ENCODE measurements at regions not wholly inside any gene's neighbourhood (a gene's known extent, or its start where the extent isn't known, plus 50 kb on each side); places are given as distances from the start of the nearest gene placed in this dataset.
A peak's percentile ranks its signal among the peaks of the same experiment; 100 is the strongest.

DNA sequence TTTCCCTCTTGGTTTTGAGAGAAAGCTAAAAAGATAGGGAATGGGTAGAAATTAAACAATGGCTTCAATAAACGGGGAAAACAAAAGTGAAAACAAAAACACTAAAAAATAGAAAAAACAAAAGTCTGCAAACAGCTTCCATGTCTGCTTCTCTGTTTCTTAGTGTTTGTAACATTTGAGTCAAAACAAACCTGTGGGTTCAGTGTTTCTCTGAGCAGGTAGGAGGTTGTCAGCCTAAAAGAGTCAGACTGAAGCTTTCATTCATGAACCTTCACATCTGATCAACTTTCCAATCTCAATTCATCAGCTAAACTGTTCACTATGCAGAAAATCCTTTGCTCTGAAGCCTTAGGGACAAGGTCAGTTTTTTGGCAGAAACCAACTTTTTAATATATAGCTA is 102.5 kb upstream of the ADAMTS16 start:
- DNase-seq (ENCODE audit: low spot score): no peak
- TF ChIP-seq, protein P1, sequence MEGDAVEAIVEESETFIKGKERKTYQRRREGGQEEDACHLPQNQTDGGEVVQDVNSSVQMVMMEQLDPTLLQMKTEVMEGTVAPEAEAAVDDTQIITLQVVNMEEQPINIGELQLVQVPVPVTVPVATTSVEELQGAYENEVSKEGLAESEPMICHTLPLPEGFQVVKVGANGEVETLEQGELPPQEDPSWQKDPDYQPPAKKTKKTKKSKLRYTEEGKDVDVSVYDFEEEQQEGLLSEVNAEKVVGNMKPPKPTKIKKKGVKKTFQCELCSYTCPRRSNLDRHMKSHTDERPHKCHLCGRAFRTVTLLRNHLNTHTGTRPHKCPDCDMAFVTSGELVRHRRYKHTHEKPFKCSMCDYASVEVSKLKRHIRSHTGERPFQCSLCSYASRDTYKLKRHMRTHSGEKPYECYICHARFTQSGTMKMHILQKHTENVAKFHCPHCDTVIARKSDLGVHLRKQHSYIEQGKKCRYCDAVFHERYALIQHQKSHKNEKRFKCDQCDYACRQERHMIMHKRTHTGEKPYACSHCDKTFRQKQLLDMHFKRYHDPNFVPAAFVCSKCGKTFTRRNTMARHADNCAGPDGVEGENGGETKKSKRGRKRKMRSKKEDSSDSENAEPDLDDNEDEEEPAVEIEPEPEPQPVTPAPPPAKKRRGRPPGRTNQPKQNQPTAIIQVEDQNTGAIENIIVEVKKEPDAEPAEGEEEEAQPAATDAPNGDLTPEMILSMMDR (IDR thresholded peaks at IDR 0.05; ENCODE audit: extremely low read depth, missing control alignments): no peak

DNA sequence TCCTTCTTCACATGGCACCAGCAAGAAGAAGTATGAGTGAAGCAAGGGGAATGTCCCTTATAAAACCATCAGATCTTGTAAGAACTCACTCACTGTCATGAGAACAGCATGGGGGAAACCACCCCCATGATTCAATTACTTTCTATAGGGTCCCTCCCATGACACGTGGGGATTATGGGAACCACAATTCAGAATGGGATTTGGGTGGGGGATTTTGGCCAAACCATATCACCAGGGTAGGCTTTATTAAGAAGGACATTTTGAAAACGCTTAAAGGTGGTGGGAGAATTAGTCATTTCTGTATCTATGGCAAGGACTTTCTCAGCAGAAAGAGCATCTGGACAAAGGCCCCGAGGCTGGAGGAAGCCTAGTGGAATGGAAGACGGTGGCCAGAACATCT is 100.2 kb upstream of the ADAMTS16 start:
- TF ChIP-seq, protein P1 (IDR thresholded peaks at IDR 0.05; ENCODE audit: extremely low read depth, missing control alignments): no peak
- no peak for DNase-seq (ENCODE audit: low spot score)

DNA sequence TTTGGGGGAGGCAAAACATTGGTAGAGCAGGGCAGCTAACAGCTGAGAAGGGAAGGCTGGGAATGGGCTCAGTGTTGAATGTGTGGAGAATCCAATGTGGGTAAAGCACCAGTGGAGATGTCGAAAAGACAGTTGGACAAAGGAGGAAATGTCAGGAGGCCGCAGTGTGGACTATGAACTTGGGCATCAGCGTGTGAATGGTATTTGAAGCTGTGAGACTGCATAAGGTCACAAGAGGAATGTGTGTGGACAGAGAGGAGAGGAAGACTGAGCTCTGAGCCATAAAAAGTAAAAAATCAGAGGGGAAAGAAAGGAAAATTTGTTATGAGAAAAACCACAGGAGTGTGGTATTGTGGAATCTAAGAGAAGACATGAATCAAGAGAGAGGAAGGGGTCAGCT is 99.4 kb upstream of the ADAMTS16 start:
- DNase-seq (ENCODE audit: low spot score): no peak
- TF ChIP-seq, protein P1 (IDR thresholded peaks at IDR 0.05; ENCODE audit: extremely low read depth, missing control alignments): no peak

DNA sequence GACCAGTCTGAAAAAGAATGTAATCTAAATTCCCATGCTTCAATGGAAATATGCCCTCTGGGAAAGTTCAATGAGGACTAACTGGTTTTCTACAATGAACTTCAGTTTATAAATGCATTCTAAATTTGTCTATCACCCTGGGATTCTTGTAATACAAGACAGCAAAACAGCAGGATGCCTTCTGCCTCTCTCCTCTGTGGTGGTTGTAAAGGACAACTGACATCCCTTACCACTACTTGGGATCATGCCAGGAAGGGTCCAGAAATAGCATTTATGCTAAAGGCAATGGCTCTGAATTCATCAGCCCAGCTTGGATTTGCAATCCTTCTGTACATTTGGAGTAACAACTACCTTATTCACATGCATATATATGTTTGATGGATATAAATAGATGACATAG is 97.3 kb upstream of the ADAMTS16 start:
- no peak for DNase-seq (ENCODE audit: low spot score)

DNA sequence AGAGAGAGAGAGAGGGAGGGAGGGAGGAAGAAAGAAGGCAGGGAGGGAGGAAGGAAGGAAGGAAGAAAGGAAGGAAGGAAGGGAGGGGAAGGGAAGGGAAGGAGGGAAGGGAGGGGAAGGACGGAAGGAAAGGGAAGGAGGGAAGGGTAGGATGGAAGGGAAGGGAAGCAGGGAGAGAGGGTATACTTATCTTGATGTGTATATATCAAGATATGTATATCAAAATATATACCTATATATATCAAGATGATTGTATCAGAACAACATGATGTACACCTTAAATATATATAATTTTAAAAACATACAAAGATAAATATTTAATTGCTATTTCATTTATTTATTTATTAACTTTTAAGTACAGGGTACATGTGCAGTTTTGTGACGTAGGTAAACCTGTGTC is 96.8 kb upstream of the ADAMTS16 start:
- no peak for DNase-seq (ENCODE audit: low spot score)
- TF ChIP-seq, protein P1 (IDR thresholded peaks at IDR 0.05; ENCODE audit: extremely low read depth, missing control alignments): no peak

More for the DNA sequence above, 97.3 kb upstream of the ADAMTS16 start:
- TF ChIP-seq, protein P1 (IDR thresholded peaks at IDR 0.05; ENCODE audit: extremely low read depth, missing control alignments): no peak

DNA sequence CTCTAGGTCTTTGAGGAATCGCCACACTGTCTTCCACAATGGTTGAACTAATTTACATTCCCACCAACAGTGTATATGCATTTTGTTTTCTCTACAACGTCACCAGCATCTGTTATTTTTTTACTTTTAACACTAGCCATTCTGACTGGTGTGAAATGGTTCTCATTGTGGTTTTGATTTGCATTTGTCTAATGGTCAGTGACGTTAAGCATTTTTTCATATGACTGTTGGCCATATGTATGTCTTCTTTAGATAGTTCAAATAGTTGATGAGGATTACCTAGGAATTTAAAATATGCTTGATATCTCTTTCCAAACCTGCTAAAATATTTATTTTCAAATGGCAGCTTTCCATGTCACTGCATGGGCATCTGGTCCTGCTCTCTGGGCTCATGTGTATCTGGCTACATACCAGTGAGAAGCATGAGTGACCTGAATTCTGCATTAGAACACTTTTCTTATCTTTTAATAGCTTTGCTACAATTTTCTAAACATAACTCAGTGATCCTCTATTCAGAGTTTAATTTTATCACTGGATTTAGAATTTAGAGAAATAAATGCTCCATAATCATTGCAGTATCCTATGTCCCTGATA is 95.8 kb upstream of the ADAMTS16 start:
- DNase-seq (ENCODE audit: low spot score): no peak
- TF ChIP-seq, protein P1 (IDR thresholded peaks at IDR 0.05; ENCODE audit: extremely low read depth, missing control alignments): no peak

DNA sequence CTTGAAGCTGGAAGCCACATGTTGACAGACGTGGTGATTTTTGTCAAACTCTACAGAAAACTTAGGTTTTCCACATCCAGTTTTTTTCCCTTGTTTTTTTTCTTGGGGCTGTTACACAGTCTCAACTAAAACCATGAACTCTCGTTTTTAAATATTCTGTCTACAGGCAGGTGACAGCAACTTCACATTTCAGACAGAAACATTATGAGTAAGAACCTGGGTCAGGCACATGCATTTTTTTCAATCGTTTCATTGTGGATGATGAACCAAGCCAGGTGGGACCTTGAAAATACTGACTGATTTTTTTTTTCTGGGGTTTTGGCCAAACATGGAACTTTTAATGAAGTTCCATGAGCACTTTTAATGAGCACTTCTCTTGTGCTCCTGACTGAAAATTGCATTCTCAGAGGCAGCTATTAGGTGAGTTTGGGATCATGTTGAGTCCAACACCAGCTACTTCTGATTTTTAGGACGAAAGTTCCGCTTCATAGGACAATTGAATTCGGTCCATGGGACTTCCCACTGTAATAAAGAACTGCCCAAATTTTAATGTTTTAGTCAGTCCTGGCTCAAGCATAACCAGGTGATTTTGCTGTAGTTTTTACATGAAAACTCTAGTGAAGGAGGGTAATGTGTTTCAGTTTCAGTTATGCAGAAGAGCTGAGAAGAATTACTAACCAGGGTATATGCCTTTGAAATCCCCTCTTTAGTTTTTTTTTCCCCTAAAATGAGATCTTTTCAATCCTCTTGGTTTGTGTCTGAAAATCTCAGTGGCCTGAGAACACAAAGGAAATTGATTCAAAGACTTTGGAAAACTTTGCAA is 93.2 kb upstream of the ADAMTS16 start:
- DNase-seq (ENCODE audit: low spot score): peak; percentile 34
- TF ChIP-seq, protein P1 (IDR thresholded peaks at IDR 0.05; ENCODE audit: extremely low read depth, missing control alignments): no peak

All from GM20000 (cell line).